Muscle of arm (tissue), 1 donor: ENCODE measurements at regions not wholly inside any gene's neighbourhood (a gene's known extent, or its start where the extent isn't known, plus 50 kb on each side); places are given as distances from the start of the nearest gene placed in this dataset.
"Not testable (repeated sequence)": the region's sequence is repeated elsewhere in the genome, so short reads cannot be mapped to it uniquely, and the experiment has no call there.

Experiments used
- DNase-seq: peaks from one replicate; pipeline ENCODE4 v3.0.0-alpha.2; 2013

- DNase-seq, result no peak
Measured at GRCh38 chr14:30431552-30431951, 127.4 kb upstream of the G2E3 start.

GRCh38 chr14:30440961-30441360 lies 118.0 kb upstream of the G2E3 start:
- DNase-seq, result no peak

- DNase-seq, result peak; percentile 75
Measured at GRCh38 chr14:30443368-30444007, 115.5 kb upstream of the G2E3 start.

GRCh38 chr14:30444451-30444850 lies 114.5 kb upstream of the G2E3 start:
- DNase-seq, result no peak

- DNase-seq, result no peak
Measured at GRCh38 chr14:30445011-30445793, 113.8 kb upstream of the G2E3 start.

GRCh38 chr14:30445852-30446251 lies 113.1 kb upstream of the G2E3 start:
- no peak for DNase-seq

- peak; percentile 62 for DNase-seq
Measured at GRCh38 chr14:30450631-30451545, 108.1 kb upstream of the G2E3 start.

GRCh38 chr14:30456296-30456695 lies 102.7 kb upstream of the G2E3 start:
- no peak for DNase-seq

GRCh38 chr14:30462358-30462757 lies 96.6 kb upstream of the G2E3 start:
- no peak for DNase-seq

- no peak for DNase-seq
Measured at GRCh38 chr14:30464481-30464880, 94.5 kb upstream of the G2E3 start.

- DNase-seq, result no peak
Measured at GRCh38 chr14:30468354-30468753, 90.6 kb upstream of the G2E3 start.

GRCh38 chr14:30471980-30472379 lies 87.0 kb upstream of the G2E3 start:
- no peak for DNase-seq

- not testable (repeated sequence) for DNase-seq
Measured at GRCh38 chr14:30473846-30474696, 84.9 kb upstream of the G2E3 start.

GRCh38 chr14:30482276-30482675 lies 76.7 kb upstream of the G2E3 start:
- DNase-seq, result no peak

- DNase-seq, result no peak
Measured at GRCh38 chr14:30484201-30484600, 74.8 kb upstream of the G2E3 start.

GRCh38 chr14:30484976-30485375 lies 74.0 kb upstream of the G2E3 start:
- no peak for DNase-seq

- DNase-seq, result no peak
Measured at GRCh38 chr14:30496852-30497251, 62.1 kb upstream of the G2E3 start.

GRCh38 chr14:30499358-30499757 lies 59.6 kb upstream of the G2E3 start:
- no peak for DNase-seq

GRCh38 chr14:30500222-30500621 lies 58.7 kb upstream of the G2E3 start:
- no peak for DNase-seq

GRCh38 chr14:30507209-30507608 lies 51.7 kb upstream of the G2E3 start:
- DNase-seq, result no peak
